Stimulated activated CD8-positive, alpha-beta memory T cell treated with anti-CD3 and anti-CD28 coated beads, Interleukin-7, amount 100 ng/mL, for 1 hour (primary cell): ENCODE measurements at regions not wholly inside any gene's neighbourhood (a gene's known extent, or its start where the extent isn't known, plus 50 kb on each side); places are given as distances from the start of the nearest gene placed in this dataset.

Experiments used
- DNase-seq, 2 donors: peaks; one replicate each; pipeline ENCODE4 v3.0.0-alpha.2; 2020; ENCODE audit warnings: low read depth in 2 of 2

DNA sequence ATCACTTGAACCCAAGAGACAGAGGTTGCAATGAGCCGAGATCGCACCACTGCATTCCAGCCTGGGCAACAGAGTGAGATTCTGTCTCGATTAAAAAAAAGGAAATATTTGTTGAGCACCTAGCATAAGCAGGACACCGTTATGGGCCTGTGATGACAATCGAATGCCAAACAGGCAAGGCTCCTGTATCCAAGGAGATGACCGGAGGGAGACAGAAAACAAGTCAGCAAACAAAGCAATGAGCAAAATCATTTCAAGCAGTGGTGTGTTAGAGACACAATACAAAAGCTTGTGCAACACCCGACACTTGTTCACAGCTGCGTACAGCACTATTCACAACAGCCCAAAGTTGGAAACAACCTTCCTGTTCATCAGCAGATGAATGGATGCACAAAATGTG is 87.1 kb upstream of the CPEB4 start:
- no peak for DNase-seq

DNA sequence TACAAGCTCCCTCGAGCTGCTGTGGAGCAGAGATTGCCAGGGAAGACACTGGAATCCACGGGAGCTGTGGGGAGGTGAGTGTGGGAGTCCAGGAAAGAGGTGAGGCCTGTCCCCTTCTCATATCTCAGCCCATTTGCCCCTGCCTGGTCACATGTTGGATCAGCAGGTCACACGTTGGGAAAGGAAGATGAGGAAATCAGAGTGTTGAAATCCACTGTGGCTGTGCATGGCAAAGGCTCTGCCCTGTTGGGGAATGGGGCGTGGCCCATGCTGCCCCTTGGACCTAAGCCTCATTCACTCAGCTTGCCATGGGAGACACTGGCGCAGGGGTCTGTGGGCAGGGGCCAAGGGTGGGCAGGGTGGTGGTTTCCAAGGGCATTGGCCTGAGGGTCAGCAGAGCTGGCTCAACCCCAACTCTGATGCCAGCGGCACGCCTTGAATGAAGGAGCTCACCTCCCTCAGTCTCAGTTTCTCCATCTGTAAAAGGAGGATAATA is 85.4 kb upstream of the CPEB4 start:
- DNase-seq: no peak

DNA sequence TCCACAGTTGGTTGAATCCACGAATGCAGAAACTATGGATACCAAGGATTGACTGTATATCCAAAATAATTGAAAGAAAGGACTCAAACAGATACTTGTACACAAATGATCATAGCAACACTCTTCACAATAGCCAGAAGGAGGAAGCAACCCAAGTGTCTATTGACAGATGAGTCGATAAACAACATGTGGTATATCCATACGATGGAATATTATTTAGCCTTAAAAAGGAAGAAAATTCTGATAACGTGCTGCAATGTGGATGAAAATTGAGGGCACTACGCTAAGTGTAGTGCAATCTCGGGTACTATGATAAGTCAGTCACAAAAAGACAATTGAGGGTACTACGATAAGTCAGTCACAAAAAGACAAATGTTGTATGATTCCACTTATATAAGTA is 83.6 kb upstream of the CPEB4 start:
- DNase-seq: no peak

DNA sequence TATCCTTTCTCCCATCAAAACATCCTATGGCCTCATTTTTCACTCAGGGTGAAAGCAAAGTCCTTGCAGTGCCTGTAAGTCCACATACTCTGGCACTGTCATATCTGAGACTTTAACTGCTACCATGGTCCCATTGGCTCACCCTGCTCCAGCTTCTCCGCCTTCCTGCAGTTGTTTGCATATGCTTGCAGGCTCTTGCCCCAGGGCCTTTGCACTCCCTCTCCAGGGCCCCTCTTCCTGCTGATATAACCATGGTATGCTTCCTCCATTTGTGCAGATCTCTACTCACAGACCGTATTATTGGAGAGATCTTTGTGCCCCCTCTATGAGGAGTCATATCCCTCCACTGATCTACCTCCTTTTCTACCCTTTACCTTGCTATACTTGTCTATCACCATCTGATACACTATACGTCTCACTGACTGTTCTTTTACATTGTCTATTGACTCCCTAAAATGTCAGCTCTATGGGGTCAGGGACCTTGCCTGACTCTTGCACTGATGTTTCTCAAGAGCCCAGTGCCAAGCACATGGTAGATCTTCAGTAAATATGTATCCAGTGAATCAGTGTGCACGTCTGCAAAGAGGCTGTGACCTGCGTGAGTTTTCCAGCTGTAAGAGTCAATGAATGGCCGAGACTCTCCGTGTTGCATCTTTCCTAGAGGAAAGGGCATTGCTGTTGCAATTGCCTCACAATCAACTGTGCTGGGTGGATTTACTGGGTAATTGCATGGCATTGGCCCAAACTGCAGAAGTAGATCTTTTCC is 81.7 kb upstream of the CPEB4 start:
- no peak for DNase-seq

DNA sequence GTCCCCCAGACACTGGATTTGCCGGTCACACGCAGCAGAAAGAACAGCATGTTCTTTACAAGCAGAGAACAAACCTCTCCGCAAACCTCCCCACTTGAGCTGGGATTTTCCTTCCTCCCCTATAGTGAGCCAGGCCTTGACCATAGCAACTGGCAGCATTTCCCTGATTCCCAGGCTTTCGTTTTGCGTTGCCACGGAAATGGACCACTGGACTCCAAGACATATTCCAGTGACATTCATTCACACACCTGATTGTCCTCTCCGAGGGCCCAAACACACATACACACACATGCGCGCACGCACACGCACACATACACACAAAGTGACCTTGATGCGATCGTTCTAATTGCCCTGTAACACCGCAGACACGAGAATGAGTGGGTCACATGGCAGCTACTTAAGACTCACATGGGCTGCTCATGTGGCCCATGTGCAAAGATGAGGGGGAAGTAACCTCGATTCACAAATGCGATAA is 80.9 kb upstream of the CPEB4 start:
- no peak for DNase-seq

DNA sequence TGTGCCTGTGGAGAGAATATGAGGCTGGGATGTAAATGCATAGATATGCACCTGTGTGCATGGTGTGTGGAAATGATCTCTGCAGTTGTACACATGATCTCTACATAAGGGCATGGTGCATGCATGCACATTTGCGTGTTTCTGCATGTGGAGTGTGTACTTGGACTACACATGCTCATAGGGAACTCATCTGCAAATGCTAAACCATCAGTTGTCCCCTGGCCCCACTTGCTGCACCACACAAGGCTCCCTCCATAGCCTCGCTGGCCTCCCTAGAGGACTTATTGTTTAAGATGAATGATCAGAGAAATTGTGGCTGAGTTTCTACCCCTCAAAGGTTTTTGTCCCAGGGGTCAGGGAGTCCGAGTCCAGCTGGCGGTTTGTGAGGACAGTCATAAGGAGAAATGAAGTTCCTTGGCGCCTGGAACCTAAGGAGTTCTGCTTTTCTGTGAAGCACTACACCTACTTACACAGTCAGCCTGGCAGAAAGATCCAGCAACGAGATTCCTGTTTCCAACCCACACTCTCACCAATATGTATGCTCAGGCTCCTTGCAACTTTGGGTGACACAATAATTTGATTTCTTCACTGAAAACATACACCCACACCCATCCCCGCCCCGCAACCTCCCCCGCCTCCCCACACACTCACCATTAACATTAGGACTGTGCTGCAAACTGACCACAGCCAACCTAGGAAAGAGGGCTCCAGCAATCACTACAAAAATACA is 79.9 kb upstream of the CPEB4 start:
- DNase-seq: no peak

DNA sequence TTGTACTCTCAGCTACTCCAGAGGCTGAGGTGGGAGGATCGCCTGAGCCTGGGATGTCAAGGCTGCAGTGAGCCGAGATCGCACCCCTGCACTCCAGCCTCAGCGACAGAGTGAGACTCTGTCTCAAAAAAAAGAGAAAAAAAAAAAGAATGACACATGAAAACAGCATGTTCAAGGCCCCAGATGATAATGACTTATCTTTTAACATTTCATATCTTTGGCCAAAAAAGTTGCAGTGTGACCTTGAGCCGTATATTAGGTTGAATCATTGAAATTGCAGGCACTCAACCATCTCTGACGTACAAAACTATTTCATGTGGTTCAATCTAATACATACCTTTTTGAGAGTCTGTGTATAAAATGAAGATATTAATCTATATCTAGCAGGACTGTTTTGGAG is 79.1 kb upstream of the CPEB4 start:
- no peak for DNase-seq

DNA sequence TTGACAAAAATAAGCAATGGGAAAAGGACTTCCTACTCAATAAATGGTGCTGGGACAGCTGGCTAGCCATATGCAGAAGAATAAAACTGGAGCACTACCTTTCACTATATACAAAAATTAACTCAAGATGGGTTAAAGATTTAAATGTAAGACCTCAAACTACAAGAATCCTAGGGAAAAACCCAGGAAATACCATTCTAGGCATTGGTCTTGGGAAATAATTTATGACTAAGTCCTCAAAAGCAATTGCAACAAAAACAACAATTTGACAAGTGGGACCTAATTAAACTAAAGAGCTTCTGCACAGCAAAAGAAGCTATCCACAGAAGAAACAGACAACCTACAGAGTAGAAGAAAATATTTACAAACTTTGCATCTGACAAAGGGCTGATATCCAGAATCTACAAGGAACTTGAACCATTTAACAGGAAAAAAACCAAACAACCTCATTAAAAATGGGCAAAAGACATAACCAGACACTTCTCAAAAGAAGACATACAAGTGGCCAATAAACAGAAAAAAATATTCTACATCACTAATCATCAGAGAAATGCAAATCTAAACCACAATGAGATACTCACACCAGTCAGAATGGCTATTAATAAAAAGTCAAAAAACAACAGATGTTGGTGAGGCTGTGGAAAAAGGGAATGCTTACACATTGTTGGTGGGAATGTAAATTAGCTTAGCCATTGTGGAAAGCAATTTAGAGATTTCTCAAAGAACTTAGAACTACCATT is 75.2 kb upstream of the CPEB4 start:
- DNase-seq: no peak

DNA sequence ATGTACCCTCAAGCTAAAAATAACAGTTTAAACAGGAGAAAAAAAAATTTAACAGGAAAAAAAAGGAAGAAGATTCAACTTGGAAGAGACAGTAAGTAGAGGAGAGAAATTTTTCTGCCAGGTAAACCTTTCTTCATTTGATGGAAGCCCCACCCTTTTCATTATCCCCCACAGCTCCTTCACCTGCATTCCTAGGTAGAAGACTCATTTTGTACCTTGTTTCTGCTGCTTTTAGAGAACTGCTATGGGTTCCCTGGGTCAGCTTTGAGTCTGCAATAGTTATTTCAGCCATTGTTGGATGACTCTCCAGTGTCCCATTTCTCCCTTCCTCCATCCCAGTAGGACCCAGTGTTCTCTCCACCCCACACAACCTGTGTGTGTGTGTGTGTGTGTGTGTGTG is 74.1 kb upstream of the CPEB4 start:
- DNase-seq: no peak

DNA sequence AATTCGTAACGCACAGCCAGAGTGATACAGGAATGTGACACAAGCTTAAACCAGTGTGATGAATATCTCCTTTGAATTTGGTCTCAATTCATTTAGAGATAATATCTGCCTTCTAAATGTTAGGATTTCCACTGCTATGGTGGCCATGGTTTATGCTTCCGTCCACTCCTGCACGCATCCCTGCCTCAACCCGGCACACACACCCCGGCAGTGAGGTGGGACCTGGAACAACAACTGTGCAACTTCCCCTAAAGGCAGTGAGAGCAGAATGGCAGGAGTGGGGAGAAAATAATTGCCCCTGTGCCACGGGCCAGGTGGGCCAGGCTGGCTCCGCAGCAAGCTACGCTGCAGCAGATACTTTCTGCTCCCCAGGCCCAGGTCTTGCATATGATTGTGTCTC is 72.6 kb upstream of the CPEB4 start:
- DNase-seq: no peak

DNA sequence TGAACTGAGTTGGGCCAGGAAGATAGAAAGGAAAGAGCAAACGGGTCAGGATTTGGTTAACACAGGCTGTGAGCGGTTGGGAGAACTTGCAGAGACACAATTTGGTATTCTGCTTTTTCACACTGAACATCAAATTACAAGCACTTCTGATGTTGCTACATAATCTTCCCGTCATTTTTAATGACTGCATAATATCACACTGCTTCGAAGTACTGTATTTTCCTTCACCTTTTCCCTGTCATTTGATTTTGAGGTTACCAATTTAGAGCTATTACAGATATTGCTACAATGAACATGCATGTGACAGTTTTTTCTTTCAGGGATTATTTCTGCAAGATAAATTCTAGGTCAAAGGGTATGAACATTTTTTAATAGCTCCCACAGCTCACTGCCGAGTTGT is 71.4 kb upstream of the CPEB4 start:
- DNase-seq: no peak

DNA sequence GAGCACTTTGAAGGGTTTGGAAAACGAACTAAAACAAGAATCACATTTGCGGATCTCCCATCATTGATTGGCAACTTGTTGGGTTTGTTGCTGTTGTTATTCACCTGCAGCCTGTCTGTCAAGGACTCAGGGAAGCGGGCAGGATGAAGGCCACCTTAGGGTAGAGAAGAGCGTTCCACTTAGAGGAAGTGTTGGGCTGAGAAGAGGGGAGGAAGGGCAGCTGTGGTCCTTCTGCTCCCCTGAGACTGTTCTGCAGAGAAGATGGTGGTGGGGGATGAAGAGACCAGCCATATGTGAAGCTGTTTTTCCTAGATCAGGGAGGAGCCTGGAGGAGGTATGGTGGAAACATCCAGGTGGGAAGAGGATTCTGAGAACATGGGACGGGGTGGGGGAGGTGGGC is 70.6 kb upstream of the CPEB4 start:
- DNase-seq: no peak

DNA sequence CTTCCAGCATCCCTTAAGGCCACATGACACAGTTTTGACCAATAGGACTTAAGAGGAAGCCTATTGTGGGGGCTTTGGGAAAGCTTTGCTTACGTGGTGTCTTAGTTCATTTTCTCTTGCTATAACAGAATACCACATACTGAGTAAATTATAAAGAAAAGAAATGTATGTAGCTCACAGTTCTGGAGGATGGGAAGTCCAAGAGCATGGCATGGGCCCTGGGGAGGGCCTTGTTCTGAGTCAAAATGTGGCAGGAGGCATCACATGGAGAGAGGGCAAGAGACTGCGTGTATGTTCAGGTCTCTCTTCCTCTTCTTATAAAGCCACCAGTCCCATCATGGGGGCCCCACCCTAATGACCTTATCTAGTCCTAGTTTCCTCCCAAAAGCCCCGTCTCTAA is 68.6 kb upstream of the CPEB4 start:
- DNase-seq: no peak

DNA sequence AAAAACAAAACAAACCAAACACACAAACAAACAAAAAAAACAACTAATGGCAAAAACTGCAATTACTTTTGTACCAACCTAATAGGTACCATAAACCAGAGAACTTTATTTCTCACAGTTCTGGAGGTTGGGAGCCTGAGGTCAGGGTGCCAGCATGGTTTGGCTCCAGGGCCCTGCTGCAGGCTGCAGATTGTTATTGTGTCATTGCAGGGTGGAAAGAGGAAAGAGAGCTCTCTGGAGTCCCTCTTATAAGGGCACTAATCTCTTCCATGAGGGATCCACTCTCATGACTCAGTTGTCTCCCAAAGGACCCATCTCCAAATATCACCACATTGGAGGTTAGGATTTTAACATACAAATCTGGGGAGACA is 64.9 kb upstream of the CPEB4 start:
- DNase-seq: no peak

DNA sequence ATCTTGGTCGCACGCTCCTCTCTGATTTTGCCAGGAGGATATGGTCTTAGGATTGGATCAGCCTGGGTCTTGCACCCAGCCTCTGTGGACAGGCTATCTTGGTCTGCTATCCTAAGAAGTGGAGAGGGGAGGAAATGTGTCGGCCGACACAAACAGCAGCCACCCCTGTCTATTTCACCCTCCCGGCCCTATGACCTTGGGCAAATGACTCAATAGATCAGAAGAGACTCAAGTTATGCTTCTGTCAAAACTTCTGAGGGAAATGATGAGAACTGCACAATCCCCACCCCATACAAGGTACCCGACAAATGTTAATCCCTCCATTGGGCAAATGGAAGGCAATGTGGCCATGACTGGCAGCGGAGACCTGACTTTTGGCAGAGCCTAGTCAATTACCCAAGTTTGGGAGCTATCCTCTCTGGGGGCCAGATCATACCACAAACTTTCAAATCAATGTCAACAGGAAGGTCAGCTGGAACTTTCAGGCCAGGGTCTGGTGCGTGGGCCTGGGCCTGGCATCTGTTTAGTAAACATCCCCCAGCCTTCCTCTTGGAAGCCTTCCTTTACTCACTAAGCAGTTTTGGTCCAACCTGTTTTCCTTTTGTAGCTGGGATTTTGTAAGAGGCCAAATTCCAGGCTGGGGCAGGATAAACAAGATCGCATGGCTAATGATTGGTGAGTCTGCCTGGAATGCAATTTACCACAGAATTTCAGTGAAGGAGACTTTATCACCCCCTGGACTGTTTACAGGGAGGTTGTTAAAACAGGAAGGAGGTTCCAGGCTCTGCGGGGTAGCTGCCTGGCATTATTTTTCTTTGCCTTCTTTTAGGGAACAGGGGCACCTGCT is 64.2 kb upstream of the CPEB4 start:
- no peak for DNase-seq

DNA sequence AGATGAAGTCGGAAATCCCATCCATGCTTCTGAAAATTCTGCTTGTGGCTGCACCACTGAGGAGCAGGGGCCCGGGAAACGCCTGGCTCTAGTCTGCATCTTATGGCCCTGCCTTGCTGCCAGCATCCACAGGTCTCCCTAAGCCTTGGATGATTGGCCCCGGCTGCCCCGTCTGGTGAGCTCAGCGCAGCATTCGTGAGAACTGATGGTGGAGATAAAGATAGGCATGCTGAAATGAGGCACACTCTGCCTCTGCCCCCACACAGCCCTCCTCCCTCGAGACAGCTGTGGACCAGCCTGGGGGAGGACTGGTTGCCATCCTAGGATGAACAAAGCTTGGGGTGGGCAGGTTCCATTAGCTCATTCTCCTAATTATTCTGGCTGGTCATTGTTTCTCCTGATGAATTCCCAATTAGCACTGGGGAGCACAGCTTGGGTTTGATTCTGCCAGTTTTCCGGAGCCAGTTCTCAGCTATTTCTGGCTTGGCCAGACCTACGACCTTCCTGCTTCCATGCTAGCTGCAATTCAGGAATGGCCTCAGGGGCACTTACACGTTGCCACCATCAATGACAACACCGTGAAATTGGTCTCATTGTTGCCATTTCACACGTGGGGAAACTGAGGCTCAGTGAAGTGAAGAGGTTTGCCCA is 62.8 kb upstream of the CPEB4 start:
- no peak for DNase-seq

DNA sequence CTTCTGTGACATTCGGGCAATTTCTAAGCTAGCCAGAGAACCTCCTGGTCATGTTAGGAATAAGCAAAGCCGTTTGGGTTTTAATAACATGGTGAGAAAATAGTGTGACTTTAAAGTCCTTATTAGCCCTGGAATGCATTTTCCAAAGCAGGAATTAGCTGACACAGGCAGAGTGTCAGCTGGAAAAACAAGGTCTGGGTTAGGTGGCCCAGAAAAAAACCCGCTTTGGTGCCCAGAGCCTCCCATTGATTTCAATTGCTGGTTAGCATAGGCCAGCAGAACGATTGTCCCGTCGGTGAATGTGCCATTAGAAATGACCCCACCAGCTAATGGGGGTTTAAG is 62.1 kb upstream of the CPEB4 start:
- DNase-seq: no peak

DNA sequence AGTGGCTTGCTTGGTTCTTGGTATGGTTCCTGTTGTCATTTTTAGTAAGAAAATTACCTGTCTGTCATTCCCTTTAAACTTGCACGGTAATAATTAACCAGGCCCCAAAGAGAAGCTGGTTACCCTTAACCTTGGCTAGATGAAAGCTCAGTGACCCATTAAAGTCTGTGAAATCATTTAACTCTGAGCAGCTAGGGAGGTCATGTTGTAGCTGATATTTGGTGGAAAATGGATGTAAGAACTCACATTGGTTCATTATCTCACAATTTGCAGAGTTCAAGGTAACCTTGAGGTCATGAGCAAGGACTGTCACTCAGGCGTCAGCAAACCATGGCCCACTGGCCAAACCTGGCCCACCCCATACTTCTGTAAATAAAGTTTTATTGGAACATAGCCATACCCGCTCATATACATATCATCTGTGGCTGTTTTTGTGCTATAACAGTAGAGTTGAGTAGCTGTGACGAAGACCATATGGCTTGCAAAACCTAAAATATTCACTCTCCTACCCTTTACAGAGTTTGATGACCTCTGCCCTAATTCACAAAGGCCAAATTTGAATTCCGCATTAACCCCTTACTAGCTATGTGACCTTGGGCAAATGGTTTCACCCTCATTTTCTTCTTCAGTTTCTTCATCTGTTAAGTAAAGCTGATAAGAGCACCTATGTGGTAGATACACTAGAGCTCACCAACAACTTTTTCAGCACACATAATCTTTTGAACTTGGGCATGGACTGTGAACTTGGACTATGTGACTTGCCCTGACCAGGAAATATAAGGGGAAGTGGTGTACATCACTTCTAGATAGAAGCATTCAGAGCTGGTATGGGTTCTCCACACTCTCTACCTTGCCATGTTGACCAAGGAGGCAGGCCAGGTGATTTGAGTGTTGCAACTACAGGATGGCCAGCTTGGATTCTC is 61.5 kb upstream of the CPEB4 start:
- DNase-seq: no peak

DNA sequence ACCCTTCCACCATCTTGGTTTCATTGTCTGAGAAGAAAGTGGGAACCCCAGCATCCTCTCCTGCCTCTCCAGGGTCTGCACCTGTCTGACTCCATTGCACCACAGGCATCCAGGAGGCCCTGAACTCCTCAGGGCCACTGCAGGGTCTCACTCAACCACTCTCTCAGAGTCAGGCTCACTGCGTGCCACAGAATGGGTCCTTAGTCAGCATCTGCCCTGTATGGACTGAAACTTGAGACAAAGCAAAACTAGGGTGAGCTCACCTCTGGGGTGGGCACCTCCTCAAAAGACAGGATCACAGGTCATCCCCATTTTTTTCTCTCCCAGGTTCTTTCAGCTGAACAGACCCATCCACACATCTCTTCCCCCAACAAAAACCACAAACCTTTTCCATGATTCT is 59.2 kb upstream of the CPEB4 start:
- DNase-seq: no peak

DNA sequence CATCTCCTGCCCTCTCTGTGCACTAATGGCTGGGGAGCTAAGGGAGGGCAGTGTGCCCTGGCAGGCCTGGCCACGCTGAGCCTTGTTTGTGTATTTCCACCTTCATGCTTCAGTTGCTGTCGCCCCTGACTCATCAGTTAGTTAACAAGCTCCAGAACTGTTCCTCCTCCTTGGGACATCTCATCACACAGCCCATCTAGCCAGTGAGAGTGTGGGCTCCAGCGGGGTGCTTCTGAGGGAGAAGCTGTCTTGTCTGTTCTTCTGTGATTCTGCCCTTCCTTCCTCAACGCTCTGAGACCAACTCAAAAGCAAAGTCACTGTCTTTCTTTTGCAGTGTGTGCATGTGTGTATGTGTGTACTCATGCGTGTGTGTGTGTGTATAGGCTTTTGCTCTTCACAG is 58.3 kb upstream of the CPEB4 start:
- DNase-seq: no peak
